Gastroesophageal sphincter (tissue), 3 donors: ENCODE measurements at regions not wholly inside any gene's neighbourhood (a gene's known extent, or its start where the extent isn't known, plus 50 kb on each side); places are given as distances from the start of the nearest gene placed in this dataset.

Source experiments
- CTCF ChIP-seq, 4 experiments: fragments of 200-600 bp in 2 of 4; fragments of 450-650 bp in 2 of 4; sonication (generic) in 1 of 4; IDR thresholded peaks; one replicate each; pipeline ENCODE4 v1.5.1; 2017 to 2019; ENCODE audit warnings: antibody characterized with exemption in 4 of 4, mild to moderate bottlenecking in 2 of 4, moderate library complexity in 2 of 4
- POLR2AphosphoS5 ChIP-seq: sonication (generic); formaldehyde crosslinking; IDR thresholded peaks from one replicate; pipeline ENCODE4 v1.6.1; 2017; ENCODE audit warnings: antibody characterized with exemption

GRCh38 chr10:120327675-120328074 is 129.4 kb upstream of the PLPP4 start:
- TF ChIP-seq POLR2AphosphoS5 (no peak), CTCF (IDR thresholded peaks at IDR 0.05) (no peak)
